ENCODE measurements at regions not wholly inside any gene's neighbourhood (a gene's known extent, or its start where the extent isn't known, plus 50 kb on each side); places are given as distances from the start of the nearest gene placed in this dataset.

DNA sequence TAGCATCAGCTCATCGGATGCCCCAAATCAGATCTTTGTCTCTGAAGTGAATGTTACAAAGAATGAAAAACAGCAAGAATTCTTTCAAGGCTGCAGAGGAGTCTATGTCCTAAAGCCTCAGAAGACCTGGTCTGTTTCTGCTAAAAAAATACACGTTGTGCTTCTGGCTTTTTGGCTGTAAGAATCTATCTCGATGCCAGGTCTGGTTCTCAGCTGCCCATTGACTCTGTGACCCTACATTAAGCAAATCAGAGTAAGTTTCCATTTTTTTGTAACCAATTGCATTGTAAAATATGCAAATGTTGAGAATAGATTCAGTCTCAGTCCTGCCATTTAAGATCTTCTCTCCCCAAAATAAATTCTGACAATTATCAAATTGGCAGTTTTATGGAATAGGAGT is 705.4 kb downstream of the RFPL4B start:
- intact Hi-C loops (cut with DNase I), result no loop called here
- 11 to 23% (median 11%) methylated on average over 3 of the region's 3 CpGs for WGBS, 3 donors
- no peak overlapping the region for H3K27ac ChIP-seq
- no peak for TF ChIP-seq POLR2A (IDR thresholded peaks at IDR 0.05)
- TF ChIP-seq, protein P1, sequence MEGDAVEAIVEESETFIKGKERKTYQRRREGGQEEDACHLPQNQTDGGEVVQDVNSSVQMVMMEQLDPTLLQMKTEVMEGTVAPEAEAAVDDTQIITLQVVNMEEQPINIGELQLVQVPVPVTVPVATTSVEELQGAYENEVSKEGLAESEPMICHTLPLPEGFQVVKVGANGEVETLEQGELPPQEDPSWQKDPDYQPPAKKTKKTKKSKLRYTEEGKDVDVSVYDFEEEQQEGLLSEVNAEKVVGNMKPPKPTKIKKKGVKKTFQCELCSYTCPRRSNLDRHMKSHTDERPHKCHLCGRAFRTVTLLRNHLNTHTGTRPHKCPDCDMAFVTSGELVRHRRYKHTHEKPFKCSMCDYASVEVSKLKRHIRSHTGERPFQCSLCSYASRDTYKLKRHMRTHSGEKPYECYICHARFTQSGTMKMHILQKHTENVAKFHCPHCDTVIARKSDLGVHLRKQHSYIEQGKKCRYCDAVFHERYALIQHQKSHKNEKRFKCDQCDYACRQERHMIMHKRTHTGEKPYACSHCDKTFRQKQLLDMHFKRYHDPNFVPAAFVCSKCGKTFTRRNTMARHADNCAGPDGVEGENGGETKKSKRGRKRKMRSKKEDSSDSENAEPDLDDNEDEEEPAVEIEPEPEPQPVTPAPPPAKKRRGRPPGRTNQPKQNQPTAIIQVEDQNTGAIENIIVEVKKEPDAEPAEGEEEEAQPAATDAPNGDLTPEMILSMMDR (IDR thresholded peaks at IDR 0.05), result no peak
- no peak for TF ChIP-seq EP300 (IDR thresholded peaks at IDR 0.05)
- no peaks in the 10 kb centered on the region for H3K27me3 ChIP-seq
- no peaks in the 10 kb centered on the region for H3K9me3 ChIP-seq
- H3K4me3 ChIP-seq, result no peak overlapping the region
- DNase-seq, result no peak
- no peaks in the 10 kb centered on the region for H3K36me3 ChIP-seq
- H3K4me1 ChIP-seq (ENCODE audit: insufficient read depth), result peaks cover 1% of the 10 kb centered on the region

DNA sequence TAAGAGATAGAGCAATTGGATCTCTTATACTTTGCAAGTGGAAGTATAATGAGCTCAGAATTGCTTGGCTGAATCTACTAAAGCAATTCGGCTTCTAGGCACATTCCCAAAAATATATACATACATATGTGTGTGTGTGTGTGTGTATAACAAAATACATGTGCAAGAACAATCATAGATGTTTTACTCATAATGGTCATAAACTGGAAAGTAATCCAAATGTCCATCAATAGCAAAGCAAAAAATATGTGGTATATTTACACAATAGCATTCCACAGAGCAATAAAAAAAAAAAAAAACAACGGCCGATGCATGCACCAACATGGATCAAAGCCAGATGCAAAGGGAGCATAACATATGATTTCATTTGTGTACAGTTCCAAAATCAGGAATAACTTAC is 707.9 kb downstream of the RFPL4B start:
- no peaks in the 10 kb centered on the region for H3K27me3 ChIP-seq
- WGBS, 3 donors, result 37 to 52% (median 44%) methylated on average over 3 of the region's 3 CpGs
- no peaks in the 10 kb centered on the region for H3K36me3 ChIP-seq
- intact Hi-C loops (cut with DNase I), result no loop called here
- TF ChIP-seq, protein P1 (IDR thresholded peaks at IDR 0.05), result no peak
- no peaks in the 10 kb centered on the region for H3K9me3 ChIP-seq
- DNase-seq, result no peak
- H3K4me3 ChIP-seq, result no peak overlapping the region
- H3K27ac ChIP-seq, result no peak overlapping the region
- no peaks in the 10 kb centered on the region for H3K4me1 ChIP-seq (ENCODE audit: insufficient read depth)

DNA sequence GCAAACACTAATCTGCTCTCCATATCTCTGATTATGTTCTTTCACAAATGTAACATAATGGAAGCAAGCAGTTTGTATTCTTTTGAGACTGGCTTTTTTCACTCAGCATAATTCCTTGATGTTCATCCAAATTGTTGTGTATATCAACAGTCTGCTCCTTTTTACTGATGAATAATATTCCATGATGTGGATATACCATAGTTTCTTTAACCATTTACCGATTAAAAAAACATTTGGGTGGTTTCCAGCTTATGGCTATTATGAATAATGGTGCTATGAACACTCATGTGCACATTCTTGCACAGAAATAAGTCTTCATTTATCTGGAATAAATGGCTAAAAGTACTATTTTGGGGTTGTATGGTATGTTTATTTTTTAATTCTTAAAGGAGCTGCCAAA is 708.9 kb downstream of the RFPL4B start:
- Histone ChIP-seq H3K27me3 (no peaks in the 10 kb centered on the region), H3K27ac (no peak overlapping the region), H3K4me1 (ENCODE audit: insufficient read depth) (no peaks in the 10 kb centered on the region), H3K4me3 (no peak overlapping the region), H3K9me3 (no peaks in the 10 kb centered on the region), H3K36me3 (no peaks in the 10 kb centered on the region)
- TF ChIP-seq EP300 (IDR thresholded peaks at IDR 0.05), result no peak
- TF ChIP-seq, protein P1 (IDR thresholded peaks at IDR 0.05), result no peak
- no peak for TF ChIP-seq POLR2A (IDR thresholded peaks at IDR 0.05)
- no peak for DNase-seq
- intact Hi-C loops (cut with DNase I), result no loop called here
- WGBS, 3 donors, result 0 to 37% (median 1%) methylated on average over 1 of the region's 1 CpG

DNA sequence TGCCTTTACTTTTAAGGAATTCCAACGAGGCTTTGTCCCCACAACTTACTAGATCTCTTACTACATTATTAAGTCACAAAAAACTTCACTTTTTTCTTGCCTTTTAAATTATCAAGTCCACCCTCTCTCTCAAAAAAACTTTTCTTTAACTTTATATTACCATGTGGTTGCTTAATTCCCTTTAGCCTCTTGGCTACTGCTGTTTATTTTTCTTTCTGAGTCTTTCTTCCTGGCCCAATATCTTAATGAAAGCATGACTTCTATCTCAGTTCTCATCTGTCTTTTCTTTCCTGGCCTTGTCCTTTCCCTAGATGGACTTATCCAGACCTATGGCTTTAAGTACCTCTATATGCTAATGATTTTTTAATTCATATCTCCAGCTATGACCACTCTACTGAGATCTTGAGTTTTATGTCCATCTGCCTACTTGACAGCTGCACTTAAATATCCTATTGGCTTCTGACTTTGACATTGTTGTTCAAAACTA is 710.5 kb downstream of the RFPL4B start:
- intact Hi-C loops (cut with DNase I), result no loop called here
- Histone ChIP-seq H3K9me3 (no peaks in the 10 kb centered on the region), H3K27ac (no peak overlapping the region), H3K4me3 (no peak overlapping the region), H3K36me3 (no peaks in the 10 kb centered on the region), H3K4me1 (ENCODE audit: insufficient read depth) (no peaks in the 10 kb centered on the region), H3K27me3 (no peaks in the 10 kb centered on the region)
- TF ChIP-seq, protein P1 (IDR thresholded peaks at IDR 0.05), result no peak
- no peak for TF ChIP-seq EP300 (IDR thresholded peaks at IDR 0.05)
- no peak for TF ChIP-seq POLR2A (IDR thresholded peaks at IDR 0.05)
- no peak for DNase-seq
- 64 to 81% (median 72%) methylated on average over 1 of the region's 1 CpG for WGBS, 3 donors

DNA sequence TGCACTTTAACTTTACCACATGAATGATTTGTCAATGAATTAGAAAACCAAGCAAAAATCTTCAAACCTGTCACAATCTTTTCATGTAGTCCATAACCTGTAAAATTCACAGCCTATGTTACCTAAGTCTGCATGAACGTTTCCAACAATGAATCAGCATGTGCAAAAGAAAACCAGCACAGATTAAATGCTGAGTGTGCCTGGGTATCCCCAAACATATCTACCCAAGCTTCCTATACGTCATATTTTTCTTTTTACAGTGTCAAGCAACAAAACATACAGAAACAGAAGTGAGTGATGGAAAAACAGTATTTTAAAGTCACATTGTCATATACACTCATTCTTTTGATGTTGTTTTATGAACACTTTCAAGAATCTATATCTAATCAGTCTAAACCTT is 713.5 kb downstream of the RFPL4B start:
- Histone ChIP-seq H3K4me1 (ENCODE audit: insufficient read depth) (no peaks in the 10 kb centered on the region), H3K9me3 (no peaks in the 10 kb centered on the region), H3K27me3 (no peaks in the 10 kb centered on the region), H3K36me3 (no peaks in the 10 kb centered on the region), H3K4me3 (no peak overlapping the region), H3K27ac (no peak overlapping the region)
- TF ChIP-seq, protein P1 (IDR thresholded peaks at IDR 0.05), result no peak
- no peak for TF ChIP-seq POLR2A (IDR thresholded peaks at IDR 0.05)
- no peak for TF ChIP-seq EP300 (IDR thresholded peaks at IDR 0.05)
- 89 to 91% (median 91%) methylated on average over 2 of the region's 2 CpGs for WGBS, 3 donors
- intact Hi-C loops (cut with DNase I), result no loop called here
- no peak for DNase-seq

Measured in ovary (tissue), 7 donors.